Activated T-helper 17 cell treated with anti-CD3 and anti-CD28 coated beads, Interleukin-2, amount 50 U/mL, for 72 hours (primary cell): ENCODE measurements at regions not wholly inside any gene's neighbourhood (a gene's known extent, or its start where the extent isn't known, plus 50 kb on each side); places are given as distances from the start of the nearest gene placed in this dataset.
"Not testable (repeated sequence)": the region's sequence is repeated elsewhere in the genome, so short reads cannot be mapped to it uniquely, and the experiment has no call there.

Source experiments
- ATAC-seq: fragments of 150-1000 bp; cut with Tn5 transposase; replicated peaks from 2 replicates; pipeline ENCODE4 v1.10.0; 2021; ENCODE audit warnings: mild to moderate bottlenecking, moderate library complexity
- H3K27ac Mint-ChIP-seq: one replicate; pipeline ENCODE4 v1.8.0; 2022; ENCODE audit warnings: mixed read lengths
- H3K27me3 Mint-ChIP-seq: one replicate; pipeline ENCODE4 v1.8.0; 2022; ENCODE audit warnings: mixed read lengths
- H3K36me3 Mint-ChIP-seq: one replicate; pipeline ENCODE4 v1.8.0; 2022; ENCODE audit warnings: low read depth, mild to moderate bottlenecking, mixed read lengths
- H3K4me1 Mint-ChIP-seq: one replicate; pipeline ENCODE4 v1.8.0; 2022; ENCODE audit warnings: mixed read lengths
- H3K4me3 Mint-ChIP-seq: one replicate; pipeline ENCODE4 v1.8.0; 2022; ENCODE audit warnings: mild to moderate bottlenecking, mixed read lengths
- H3K9me3 Mint-ChIP-seq: one replicate; pipeline ENCODE4 v1.8.0; 2022; ENCODE audit warnings: mixed read lengths

DNA sequence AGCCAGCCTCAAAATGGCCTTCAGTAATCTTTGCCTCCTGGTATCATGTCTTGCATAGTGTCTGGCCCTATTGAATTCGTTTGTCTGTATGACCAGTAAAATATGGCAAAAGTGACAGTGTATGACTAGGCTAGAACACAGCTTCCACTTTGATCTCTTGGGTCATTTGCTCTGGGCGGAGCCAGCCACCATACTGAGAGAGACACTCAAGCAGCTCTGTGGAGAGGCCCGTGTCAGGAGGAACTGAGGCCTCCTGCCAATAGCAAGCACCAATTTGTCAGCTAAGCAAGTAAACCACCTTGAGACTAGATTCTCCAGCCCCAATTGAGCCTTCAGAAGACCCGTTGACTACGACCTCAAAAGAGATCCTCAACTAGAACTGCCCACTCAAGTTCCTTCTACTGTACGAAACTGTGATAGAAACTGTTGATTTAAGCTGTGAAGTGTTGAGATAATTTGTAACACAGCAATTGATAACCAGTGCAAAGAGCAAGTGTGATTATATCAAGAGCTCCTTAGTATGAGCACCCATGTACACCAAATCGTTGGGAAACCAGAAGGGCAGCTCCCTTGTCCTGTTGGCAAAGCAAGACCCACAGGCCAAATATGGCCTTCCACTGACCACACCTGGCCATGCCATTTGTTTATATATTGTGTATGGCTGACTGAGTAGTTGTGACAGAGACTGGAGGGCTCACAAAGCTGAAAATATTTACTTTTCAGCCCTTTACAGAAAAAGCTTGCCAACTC, 52.7 kb upstream of the SERBP1 start:
- no peaks in the 10 kb centered on the region for H3K4me1 Mint-ChIP-seq
- H3K9me3 Mint-ChIP-seq: no peaks in the 10 kb centered on the region
- H3K27ac Mint-ChIP-seq: no peak overlapping the region
- H3K27me3 Mint-ChIP-seq: no peaks in the 10 kb centered on the region
- H3K4me3 Mint-ChIP-seq: no peak overlapping the region
- no peak for ATAC-seq
- no peaks in the 10 kb centered on the region for H3K36me3 Mint-ChIP-seq

DNA sequence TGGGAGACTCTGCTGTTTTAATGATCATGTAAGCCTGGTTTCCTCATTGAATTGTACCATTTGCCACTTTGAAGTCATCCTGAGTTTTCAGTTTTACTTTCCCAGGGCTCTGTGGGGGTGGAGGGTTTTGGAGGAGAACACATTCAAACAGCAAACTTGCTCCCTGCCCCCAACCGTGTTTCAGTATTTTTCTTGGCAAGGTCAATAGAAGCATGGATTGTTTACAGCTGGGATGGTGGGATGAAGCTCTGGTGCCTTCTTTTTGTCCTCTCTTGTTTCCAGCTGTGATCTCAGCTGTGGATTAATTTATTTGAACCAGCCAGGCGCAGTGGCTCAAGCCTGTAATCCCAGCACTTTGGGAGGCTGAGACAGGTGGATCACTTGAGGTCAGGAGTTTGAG, 54.3 kb upstream of the SERBP1 start:
- no peak for ATAC-seq
- Mint-ChIP-seq H3K4me3 (no peak overlapping the region), H3K4me1 (no peaks in the 10 kb centered on the region), H3K27ac (no peak overlapping the region), H3K9me3 (no peaks in the 10 kb centered on the region), H3K27me3 (no peaks in the 10 kb centered on the region), H3K36me3 (no peaks in the 10 kb centered on the region)

DNA sequence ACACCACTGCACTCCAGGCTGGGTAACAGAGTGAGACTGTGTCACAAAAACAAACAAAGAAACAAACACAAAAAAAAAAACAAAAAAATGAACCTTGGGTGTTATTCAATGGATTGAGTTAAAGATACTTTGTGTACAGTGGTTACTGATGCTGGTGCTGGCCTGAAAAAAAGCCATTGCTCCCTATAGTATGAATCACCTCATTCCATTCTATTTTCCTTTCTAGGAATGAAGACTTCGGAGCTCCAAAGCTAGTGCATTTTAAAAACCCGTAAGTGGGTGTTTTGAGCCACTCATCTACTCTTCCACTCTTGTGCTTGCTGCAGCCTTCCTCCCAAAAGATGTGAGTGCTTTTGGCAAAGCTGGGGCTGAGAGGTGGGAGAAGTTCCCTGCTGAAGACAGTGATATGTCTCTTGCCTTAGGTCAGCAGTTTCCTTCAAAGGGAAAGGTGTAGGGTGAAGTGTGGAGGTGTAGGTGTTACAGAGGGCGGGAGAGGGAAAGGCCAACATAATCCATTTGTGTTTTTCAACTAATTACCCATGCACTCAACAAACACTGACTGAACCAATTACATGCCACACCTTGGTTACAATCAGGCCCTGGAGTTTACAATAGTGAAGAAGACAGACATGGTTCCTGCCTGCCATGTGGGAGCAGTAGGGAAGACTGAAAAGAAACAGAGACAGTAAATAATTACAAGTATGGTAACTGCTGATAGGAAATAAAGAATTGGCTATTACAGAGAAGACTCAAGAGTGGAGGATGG, 55.0 kb upstream of the SERBP1 start:
- Mint-ChIP-seq H3K27me3 (no peaks in the 10 kb centered on the region), H3K27ac (no peak overlapping the region), H3K4me1 (no peaks in the 10 kb centered on the region), H3K4me3 (no peak overlapping the region), H3K9me3 (no peaks in the 10 kb centered on the region), H3K36me3 (no peaks in the 10 kb centered on the region)
- ATAC-seq: no peak

DNA sequence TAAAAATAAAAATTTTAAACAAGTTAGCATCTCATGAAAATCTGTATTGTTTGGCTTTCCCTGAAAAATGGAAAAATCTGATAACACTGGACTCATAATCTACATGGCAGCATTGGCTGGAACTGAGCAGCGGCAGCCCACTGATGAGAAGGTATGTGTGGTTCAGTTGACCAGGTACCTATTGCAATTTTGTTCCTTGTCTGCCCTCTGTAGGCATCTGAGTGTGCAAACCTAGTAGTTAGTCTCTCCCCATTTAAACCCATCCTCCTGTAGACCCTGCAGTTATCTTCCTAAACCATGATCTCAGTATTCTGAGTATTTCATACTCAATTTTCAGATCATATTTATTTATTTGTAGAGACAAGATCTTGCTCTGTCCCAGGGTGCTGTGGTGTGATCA, 59.4 kb upstream of the SERBP1 start:
- no peaks in the 10 kb centered on the region for H3K4me1 Mint-ChIP-seq
- H3K27ac Mint-ChIP-seq: no peak overlapping the region
- no peaks in the 10 kb centered on the region for H3K27me3 Mint-ChIP-seq
- H3K4me3 Mint-ChIP-seq: no peak overlapping the region
- no peaks in the 10 kb centered on the region for H3K9me3 Mint-ChIP-seq
- no peaks in the 10 kb centered on the region for H3K36me3 Mint-ChIP-seq
- peak; percentile 43 for ATAC-seq

GRCh38 chr1:67491280-67491679, 61.1 kb upstream of the SERBP1 start:
- H3K9me3 Mint-ChIP-seq: no peaks in the 10 kb centered on the region
- H3K27me3 Mint-ChIP-seq: no peaks in the 10 kb centered on the region
- no peak for ATAC-seq
- H3K4me3 Mint-ChIP-seq: no peak overlapping the region
- no peaks in the 10 kb centered on the region for H3K36me3 Mint-ChIP-seq
- no peak overlapping the region for H3K27ac Mint-ChIP-seq
- no peaks in the 10 kb centered on the region for H3K4me1 Mint-ChIP-seq

DNA sequence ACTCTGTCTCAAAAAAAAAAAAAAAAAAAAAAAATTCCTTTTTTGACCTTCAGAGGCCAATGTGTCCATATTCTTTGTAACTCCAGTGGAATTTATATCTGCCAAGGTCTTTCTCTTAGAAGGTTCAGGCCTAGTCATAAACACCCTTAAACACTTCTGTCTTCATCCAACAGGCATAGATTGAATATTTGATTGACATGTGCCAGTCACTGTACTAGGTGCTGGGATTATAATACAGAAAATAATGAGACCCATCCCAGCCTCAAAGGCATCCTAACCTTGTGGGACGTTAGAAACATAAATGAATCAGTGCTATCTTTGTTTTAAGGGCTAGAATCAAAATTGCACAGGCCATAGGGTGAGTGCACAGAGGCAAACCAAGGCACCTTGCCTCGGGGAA, 62.9 kb upstream of the SERBP1 start:
- Mint-ChIP-seq H3K9me3 (no peaks in the 10 kb centered on the region), H3K4me1 (no peaks in the 10 kb centered on the region), H3K4me3 (no peak overlapping the region), H3K27ac (no peak overlapping the region), H3K36me3 (no peaks in the 10 kb centered on the region), H3K27me3 (no peaks in the 10 kb centered on the region)
- ATAC-seq: no peak

GRCh38 chr1:67495327-67495726, 65.1 kb upstream of the SERBP1 start:
- no peaks in the 10 kb centered on the region for H3K36me3 Mint-ChIP-seq
- H3K9me3 Mint-ChIP-seq: no peaks in the 10 kb centered on the region
- H3K4me1 Mint-ChIP-seq: no peaks in the 10 kb centered on the region
- H3K27me3 Mint-ChIP-seq: no peaks in the 10 kb centered on the region
- H3K4me3 Mint-ChIP-seq: no peak overlapping the region
- ATAC-seq: no peak
- no peak overlapping the region for H3K27ac Mint-ChIP-seq

DNA sequence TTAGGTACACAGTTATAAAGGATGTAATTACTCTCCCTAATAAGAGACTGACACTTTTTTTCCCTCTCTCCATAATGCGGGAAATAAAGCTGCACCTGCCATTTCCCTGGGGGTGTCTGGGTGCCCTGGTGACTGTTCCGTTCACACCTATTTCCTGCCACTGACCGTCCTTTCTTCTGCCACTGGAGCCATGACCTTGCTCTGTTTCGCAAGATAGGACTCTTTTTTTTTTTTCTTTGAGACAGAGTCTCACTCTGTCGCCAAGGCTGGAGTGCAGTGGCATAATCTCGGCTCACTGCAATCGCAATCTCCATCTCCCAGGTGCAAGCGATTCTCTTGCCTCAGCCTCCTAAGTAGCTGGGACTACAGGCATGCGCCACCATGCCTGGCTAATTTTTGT, 66.1 kb upstream of the SERBP1 start:
- no peak overlapping the region for H3K4me3 Mint-ChIP-seq
- H3K4me1 Mint-ChIP-seq: no peaks in the 10 kb centered on the region

DNA sequence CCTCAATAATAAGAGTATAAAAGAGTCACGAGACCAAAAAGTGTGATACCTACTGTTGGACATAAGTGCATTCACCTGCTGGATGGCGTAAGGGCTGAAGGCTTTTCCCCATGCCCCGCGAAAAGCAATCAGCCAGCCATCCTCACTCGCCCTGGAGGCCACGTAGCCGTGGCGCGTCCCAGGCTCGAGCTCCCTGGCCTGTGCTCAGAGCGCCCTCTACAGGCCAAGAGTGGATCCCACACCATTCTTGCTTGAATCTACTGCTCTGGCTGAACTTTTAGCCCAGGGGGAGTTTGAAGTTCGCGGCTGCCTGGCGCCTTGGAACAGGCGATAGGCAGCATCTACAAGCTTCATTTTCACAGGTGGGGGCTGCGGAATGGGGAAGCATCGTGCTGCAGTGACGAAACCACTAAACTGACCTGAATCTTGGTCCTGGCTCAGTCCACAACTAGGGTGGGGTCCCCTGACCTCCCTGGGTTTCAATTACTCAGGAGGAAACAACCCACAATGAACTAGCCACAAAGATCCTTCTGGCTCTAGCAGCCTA, 70.3 kb upstream of the SERBP1 start:
- Mint-ChIP-seq H3K9me3 (no peaks in the 10 kb centered on the region), H3K27ac (peak overlapping the region; percentile 53), H3K4me1 (no peaks in the 10 kb centered on the region), H3K36me3 (no peaks in the 10 kb centered on the region), H3K4me3 (peak overlapping the region; percentile 48), H3K27me3 (peaks cover 4% of the 10 kb centered on the region)
- ATAC-seq: peak; percentile 100

More for the DNA sequence above, 66.1 kb upstream of the SERBP1 start:
- Mint-ChIP-seq H3K9me3 (no peaks in the 10 kb centered on the region), H3K27ac (no peak overlapping the region), H3K27me3 (peaks cover 4% of the 10 kb centered on the region), H3K36me3 (no peaks in the 10 kb centered on the region)
- no peak for ATAC-seq

GRCh38 chr1:67503974-67504373, 73.8 kb upstream of the SERBP1 start:
- Mint-ChIP-seq H3K4me3 (no peak overlapping the region), H3K27ac (no peak overlapping the region), H3K27me3 (peaks cover 4% of the 10 kb centered on the region), H3K9me3 (no peaks in the 10 kb centered on the region), H3K36me3 (no peaks in the 10 kb centered on the region), H3K4me1 (no peaks in the 10 kb centered on the region)
- no peak for ATAC-seq

- not testable (repeated sequence) for ATAC-seq, H3K4me3 Mint-ChIP-seq, H3K27ac Mint-ChIP-seq, H3K9me3 Mint-ChIP-seq, H3K4me1 Mint-ChIP-seq, H3K36me3 Mint-ChIP-seq
- H3K27me3 Mint-ChIP-seq: peaks cover 11% of the 10 kb centered on the region
These were observed 83.4 kb upstream of the SERBP1 start for GRCh38 chr1:67513392-67514294.

DNA sequence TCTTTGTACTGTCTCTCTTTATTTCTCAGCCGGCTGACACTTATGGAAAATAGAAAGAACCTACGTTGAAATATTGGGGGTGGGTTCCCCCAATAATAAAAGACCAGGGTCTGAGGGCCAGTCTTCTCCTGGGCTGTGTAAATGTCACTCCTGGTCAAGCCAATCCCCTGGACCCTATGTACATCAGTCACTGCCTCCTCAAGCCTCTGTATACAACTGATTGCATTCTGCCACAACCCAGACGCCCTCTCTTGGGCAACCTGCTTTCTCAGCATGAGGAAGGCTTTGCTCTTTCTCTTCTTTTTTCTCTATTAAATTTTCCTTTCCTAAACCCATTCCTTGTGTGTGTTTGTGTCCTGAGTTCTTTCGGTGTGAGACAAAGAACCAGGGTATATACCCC, 84.1 kb upstream of the SERBP1 start:
- H3K27me3 Mint-ChIP-seq: peaks cover 11% of the 10 kb centered on the region
- H3K9me3 Mint-ChIP-seq: peaks cover 9% of the 10 kb centered on the region
- ATAC-seq: no peak
- H3K4me3 Mint-ChIP-seq: no peak overlapping the region
- no peaks in the 10 kb centered on the region for H3K4me1 Mint-ChIP-seq
- no peaks in the 10 kb centered on the region for H3K36me3 Mint-ChIP-seq
- H3K27ac Mint-ChIP-seq: no peak overlapping the region

GRCh38 chr1:67514786-67515185, 84.6 kb upstream of the SERBP1 start:
- Mint-ChIP-seq H3K4me3 (no peak overlapping the region), H3K36me3 (no peaks in the 10 kb centered on the region), H3K27ac (no peak overlapping the region), H3K4me1 (no peaks in the 10 kb centered on the region), H3K27me3 (peaks cover 11% of the 10 kb centered on the region), H3K9me3 (peaks cover 9% of the 10 kb centered on the region)
- no peak for ATAC-seq

GRCh38 chr1:67515324-67516080, 85.3 kb upstream of the SERBP1 start:
- peaks cover 11% of the 10 kb centered on the region for H3K27me3 Mint-ChIP-seq
- peaks cover 9% of the 10 kb centered on the region for H3K9me3 Mint-ChIP-seq
- no peak for ATAC-seq
- no peak overlapping the region for H3K4me3 Mint-ChIP-seq
- H3K27ac Mint-ChIP-seq: no peak overlapping the region
- H3K36me3 Mint-ChIP-seq: no peaks in the 10 kb centered on the region
- no peaks in the 10 kb centered on the region for H3K4me1 Mint-ChIP-seq
